ENCODE measurements at regions not wholly inside any gene's neighbourhood (a gene's known extent, or its start where the extent isn't known, plus 50 kb on each side); places are given as distances from the start of the nearest gene placed in this dataset.
A peak's percentile ranks its signal among the peaks of the same experiment; 100 is the strongest.

GRCh38 chr13:72424059-72424458 is 303.4 kb downstream of the MZT1 start:
- Histone ChIP-seq H3K4me1 (peaks cover 3% of the 10 kb centered on the region; the same call in 1 of the 2 replicates), H3K4me3 (no peak overlapping the region), H3K36me3 (no peaks in the 10 kb centered on the region), H3K27ac (no peak overlapping the region), H3K9me3 (replicated peaks) (no peaks in the 10 kb centered on the region; the same call in 1 of the 2 replicates), H3K27me3 (no peaks in the 10 kb centered on the region)
- no peak for DNase-seq

GRCh38 chr13:72415817-72416216 is 311.6 kb downstream of the MZT1 start:
- Histone ChIP-seq H3K27ac (no peak overlapping the region), H3K27me3 (no peaks in the 10 kb centered on the region), H3K4me3 (no peak overlapping the region), H3K9me3 (replicated peaks) (no peaks in the 10 kb centered on the region; the same call in 1 of the 2 replicates), H3K4me1 (peaks cover 3% of the 10 kb centered on the region; the same call in 1 of the 2 replicates), H3K36me3 (no peaks in the 10 kb centered on the region)
- DNase-seq = no peak

- H3K9me3 ChIP-seq (replicated peaks) = no peaks in the 10 kb centered on the region; the same call in 1 of the 2 replicates
- no peaks in the 10 kb centered on the region for H3K27me3 ChIP-seq
- no peak overlapping the region for H3K27ac ChIP-seq
- H3K4me1 ChIP-seq = no peaks in the 10 kb centered on the region
- H3K4me3 ChIP-seq = no peak overlapping the region
- no peak for DNase-seq
- H3K36me3 ChIP-seq = no peaks in the 10 kb centered on the region
Measured at GRCh38 chr13:72412481-72412880, 314.9 kb downstream of the MZT1 start.

GRCh38 chr13:72405441-72405840 is 322.0 kb downstream of the MZT1 start:
- H3K27ac ChIP-seq = no peak overlapping the region; the same call in 1 of the 2 replicates
- H3K4me1 ChIP-seq = peaks cover 34% of the 10 kb centered on the region
- no peaks in the 10 kb centered on the region for H3K27me3 ChIP-seq
- no peak for DNase-seq
- H3K36me3 ChIP-seq = no peaks in the 10 kb centered on the region
- no peak overlapping the region for H3K4me3 ChIP-seq
- no peaks in the 10 kb centered on the region; the same call in 1 of the 2 replicates for H3K9me3 ChIP-seq (replicated peaks)

- H3K9me3 ChIP-seq (replicated peaks) = no peaks in the 10 kb centered on the region; the same call in 1 of the 2 replicates
- peaks cover 36% of the 10 kb centered on the region for H3K4me1 ChIP-seq
- DNase-seq = peak; percentile 69 to 90
- peak overlapping the region; percentile 89 for H3K27ac ChIP-seq
- H3K36me3 ChIP-seq = no peaks in the 10 kb centered on the region
- no peaks in the 10 kb centered on the region for H3K27me3 ChIP-seq
- no peak overlapping the region for H3K4me3 ChIP-seq
Measured at GRCh38 chr13:72403396-72404010, 323.9 kb downstream of the MZT1 start.

- H3K4me1 ChIP-seq = peaks cover 42% of the 10 kb centered on the region
- H3K36me3 ChIP-seq = no peaks in the 10 kb centered on the region
- no peaks in the 10 kb centered on the region for H3K9me3 ChIP-seq (replicated peaks)
- no peak overlapping the region for H3K27ac ChIP-seq
- no peak for DNase-seq
- no peaks in the 10 kb centered on the region for H3K27me3 ChIP-seq
- no peak overlapping the region for H3K4me3 ChIP-seq
Measured at GRCh38 chr13:72400856-72401255, 326.6 kb downstream of the MZT1 start.

GRCh38 chr13:72399351-72399750 is 328.1 kb downstream of the MZT1 start:
- H3K36me3 ChIP-seq = no peaks in the 10 kb centered on the region
- H3K9me3 ChIP-seq (replicated peaks) = no peaks in the 10 kb centered on the region
- no peaks in the 10 kb centered on the region for H3K27me3 ChIP-seq

GRCh38 chr13:72397265-72397664 is 330.2 kb downstream of the MZT1 start:
- no peaks in the 10 kb centered on the region for H3K36me3 ChIP-seq
- H3K9me3 ChIP-seq (replicated peaks) = no peaks in the 10 kb centered on the region
- H3K4me1 ChIP-seq = peaks cover 14% of the 10 kb centered on the region
- no peak for DNase-seq
- H3K27me3 ChIP-seq = no peaks in the 10 kb centered on the region
- no peak overlapping the region for H3K27ac ChIP-seq
- no peak overlapping the region for H3K4me3 ChIP-seq

More at GRCh38 chr13:72399351-72399750, 328.1 kb downstream of the MZT1 start:
- no peak for DNase-seq
- H3K27ac ChIP-seq = no peak overlapping the region
- no peak overlapping the region for H3K4me3 ChIP-seq
- peaks cover 34% of the 10 kb centered on the region for H3K4me1 ChIP-seq

GRCh38 chr13:72390909-72391308 is 336.5 kb downstream of the MZT1 start:
- Histone ChIP-seq H3K36me3 (no peaks in the 10 kb centered on the region), H3K27ac (no peak overlapping the region), H3K4me3 (no peak overlapping the region), H3K4me1 (no peaks in the 10 kb centered on the region), H3K27me3 (no peaks in the 10 kb centered on the region), H3K9me3 (replicated peaks) (no peaks in the 10 kb centered on the region)
- DNase-seq = no peak

GRCh38 chr13:72386138-72386684 is 341.2 kb downstream of the MZT1 start:
- no peak overlapping the region for H3K27ac ChIP-seq
- H3K36me3 ChIP-seq = no peaks in the 10 kb centered on the region
- H3K9me3 ChIP-seq (replicated peaks) = no peaks in the 10 kb centered on the region
- no peaks in the 10 kb centered on the region for H3K27me3 ChIP-seq
- H3K4me1 ChIP-seq = no peaks in the 10 kb centered on the region
- no peak for DNase-seq
- no peak overlapping the region for H3K4me3 ChIP-seq

- no peak overlapping the region for H3K27ac ChIP-seq
- H3K9me3 ChIP-seq (replicated peaks) = no peaks in the 10 kb centered on the region
- H3K27me3 ChIP-seq = no peaks in the 10 kb centered on the region
- H3K4me3 ChIP-seq = no peak overlapping the region
- DNase-seq = no peak
- H3K36me3 ChIP-seq = no peaks in the 10 kb centered on the region
- H3K4me1 ChIP-seq = no peaks in the 10 kb centered on the region
Measured at GRCh38 chr13:72384879-72385278, 342.6 kb downstream of the MZT1 start.

- no peak for DNase-seq
Measured at GRCh38 chr13:72384186-72384823, 343.1 kb downstream of the MZT1 start.

GRCh38 chr13:72383646-72384045 is 343.8 kb downstream of the MZT1 start:
- Histone ChIP-seq H3K4me3 (no peak overlapping the region), H3K4me1 (no peaks in the 10 kb centered on the region), H3K27me3 (no peaks in the 10 kb centered on the region), H3K9me3 (replicated peaks) (no peaks in the 10 kb centered on the region), H3K36me3 (no peaks in the 10 kb centered on the region), H3K27ac (no peak overlapping the region)
- DNase-seq = no peak

More at GRCh38 chr13:72384186-72384823, 343.1 kb downstream of the MZT1 start:
- Histone ChIP-seq H3K4me1 (no peaks in the 10 kb centered on the region), H3K27ac (no peak overlapping the region), H3K27me3 (no peaks in the 10 kb centered on the region), H3K9me3 (replicated peaks) (no peaks in the 10 kb centered on the region), H3K4me3 (no peak overlapping the region), H3K36me3 (no peaks in the 10 kb centered on the region)

GRCh38 chr13:72379581-72379980 is 347.8 kb downstream of the MZT1 start:
- no peak for DNase-seq
- H3K9me3 ChIP-seq (replicated peaks) = no peaks in the 10 kb centered on the region
- no peak overlapping the region for H3K4me3 ChIP-seq
- no peaks in the 10 kb centered on the region for H3K27me3 ChIP-seq
- no peaks in the 10 kb centered on the region for H3K4me1 ChIP-seq
- no peak overlapping the region for H3K27ac ChIP-seq
- no peaks in the 10 kb centered on the region for H3K36me3 ChIP-seq

GRCh38 chr13:72368031-72368430 is 359.4 kb downstream of the MZT1 start:
- no peak overlapping the region for H3K27ac ChIP-seq
- H3K36me3 ChIP-seq = 0 out of 2 replicates have a peak, but pooled peaks cover 2% of the 10 kb centered on the region
- no peaks in the 10 kb centered on the region for H3K27me3 ChIP-seq
- H3K4me1 ChIP-seq = no peaks in the 10 kb centered on the region; the same call in 1 of the 2 replicates
- H3K4me3 ChIP-seq = no peak overlapping the region
- DNase-seq = no peak
- no peaks in the 10 kb centered on the region for H3K9me3 ChIP-seq (replicated peaks)
